HG03460 (cell line): ENCODE measurements at regions not wholly inside any gene's neighbourhood (a gene's known extent, or its start where the extent isn't known, plus 50 kb on each side); places are given as distances from the start of the nearest gene placed in this dataset.
"Not testable (repeated sequence)": the region's sequence is repeated elsewhere in the genome, so short reads cannot be mapped to it uniquely, and the experiment has no call there.

ENCODE experiments used
- ATAC-seq: cut with Tn5 transposase; IDR thresholded peaks from one replicate; pipeline ENCODE4 v1.9.1; 2021; ENCODE audit not compliant: unreplicated experiment

DNA sequence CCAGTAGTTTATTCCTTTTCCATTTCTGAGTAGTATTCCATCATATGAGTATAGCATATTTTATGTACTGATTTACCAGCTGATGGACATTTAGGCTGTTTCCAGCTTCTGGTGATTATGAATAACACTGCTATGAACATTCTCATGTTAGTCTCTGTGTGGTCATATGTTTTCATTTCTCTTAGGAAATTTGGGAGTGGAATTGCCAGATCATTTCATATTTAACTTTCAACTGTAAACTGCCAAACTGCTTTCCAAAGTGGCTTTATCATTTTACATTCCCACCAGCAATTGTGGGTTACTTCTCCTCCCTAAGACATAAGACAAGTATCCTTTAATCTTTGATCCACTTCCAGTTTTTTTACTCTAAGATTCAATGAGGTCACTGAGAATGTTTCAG is 85.7 kb upstream of the RALGPS2 start:
- ATAC-seq, result no peak

DNA sequence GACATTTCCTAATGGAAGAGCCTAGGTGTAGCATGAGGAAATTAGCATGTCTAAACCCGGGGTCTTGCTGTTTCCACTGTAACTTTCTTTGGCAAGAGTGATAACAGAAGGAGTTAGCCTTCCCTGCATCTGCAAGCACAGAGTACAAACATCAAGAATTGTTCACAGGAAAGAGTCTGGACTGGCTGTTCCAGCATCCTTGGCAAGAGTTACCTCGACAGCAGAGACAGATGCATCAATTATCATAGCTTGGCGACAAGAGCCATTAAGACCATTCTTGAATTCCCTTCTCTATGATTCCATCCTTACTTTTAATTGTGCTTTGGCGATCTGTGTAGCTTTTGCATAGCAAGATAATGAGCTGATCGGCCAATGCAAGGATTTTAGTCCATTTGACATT is 82.8 kb upstream of the RALGPS2 start:
- ATAC-seq, result no peak

DNA sequence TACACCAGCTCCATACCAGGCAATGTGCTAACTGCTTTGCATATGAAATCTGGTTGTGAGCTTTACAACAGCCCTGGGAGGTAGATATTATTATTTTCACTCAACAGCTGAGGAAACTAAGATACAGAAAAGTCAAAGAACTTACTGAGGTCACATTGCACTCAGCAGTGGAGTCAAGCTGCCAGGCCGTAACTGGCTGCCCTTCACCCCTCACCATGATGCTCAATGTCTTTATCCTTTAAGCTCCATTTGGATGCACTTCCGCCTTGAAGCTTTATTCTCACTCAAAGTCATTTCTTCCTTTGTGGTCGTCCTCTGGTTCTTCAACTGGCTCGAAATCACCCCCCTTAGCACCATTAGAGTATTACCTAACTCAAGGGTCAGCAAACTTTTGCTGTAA is 81.7 kb upstream of the RALGPS2 start:
- no peak for ATAC-seq

- ATAC-seq, result no peak
These were observed 81.2 kb upstream of the RALGPS2 start for GRCh38 chr1:178643831-178644230.

DNA sequence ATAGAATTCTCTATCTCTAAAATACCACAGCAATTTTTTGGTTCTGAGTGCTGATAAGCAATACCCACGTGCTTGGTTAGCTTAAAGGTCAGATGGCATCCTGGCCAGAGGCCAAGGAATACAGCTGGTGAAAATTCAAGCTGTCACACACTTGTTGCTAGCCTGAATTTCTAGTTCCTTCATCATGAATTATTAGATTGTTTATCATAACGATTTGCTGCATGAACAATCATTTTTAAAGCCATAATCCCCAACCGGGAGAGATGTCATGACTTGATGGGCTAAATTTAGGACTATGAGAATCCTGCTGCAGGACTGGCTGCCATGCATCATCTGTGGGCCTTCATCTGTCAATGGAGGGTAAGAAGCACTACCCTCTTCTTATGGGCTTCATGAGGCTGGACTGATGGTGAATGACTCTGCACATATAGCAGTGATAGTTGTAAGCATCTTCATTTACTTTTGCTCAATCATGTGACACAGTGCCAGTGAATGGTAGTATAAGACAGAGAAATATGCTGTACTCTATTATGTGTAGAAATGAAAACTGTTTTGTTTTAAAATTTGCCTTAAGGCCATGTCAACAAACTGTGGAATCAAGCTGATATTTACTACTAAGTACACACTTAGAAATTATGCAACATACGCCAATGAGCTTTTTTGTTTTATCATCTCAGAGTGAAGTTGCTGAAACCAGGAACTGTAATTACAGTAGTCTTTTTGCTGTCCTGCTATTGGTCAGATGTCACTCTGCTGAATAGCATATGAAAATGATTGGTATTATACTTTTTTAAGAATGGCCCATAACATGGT is 80.5 kb upstream of the RALGPS2 start:
- ATAC-seq, result no peak

DNA sequence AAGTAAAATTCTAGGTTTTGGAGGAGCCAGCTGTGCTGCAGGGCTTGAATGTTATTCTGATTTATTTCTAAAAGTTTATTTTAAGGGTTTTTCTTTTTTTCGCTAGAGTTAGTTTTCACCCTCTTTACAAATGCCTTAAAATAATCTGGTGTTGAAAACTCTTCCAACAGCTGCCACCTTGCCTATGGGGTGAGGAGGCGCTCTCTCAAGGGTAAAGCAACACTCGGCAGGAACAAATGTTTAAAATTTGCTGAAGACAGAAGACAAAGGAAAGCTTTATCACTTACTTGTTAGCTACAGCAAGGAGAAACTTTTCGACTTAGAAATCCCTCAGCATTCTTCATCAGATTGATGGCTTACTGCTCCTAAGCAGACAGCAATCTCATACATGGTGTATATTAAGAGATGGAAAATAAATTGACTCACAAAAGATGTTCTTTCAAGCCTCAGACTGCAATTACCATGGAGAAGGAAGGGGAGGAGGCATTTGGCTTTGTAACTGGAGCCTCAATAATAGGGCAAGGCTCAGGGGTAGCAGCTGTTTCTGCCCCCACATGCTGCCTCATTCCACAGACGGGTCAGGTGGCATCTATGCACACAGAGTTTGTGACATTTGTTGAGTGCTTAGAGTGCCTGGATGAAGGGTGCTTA is 79.8 kb upstream of the RALGPS2 start:
- ATAC-seq, result no peak

- ATAC-seq, result no peak
These were observed 79.2 kb upstream of the RALGPS2 start for GRCh38 chr1:178645808-178646200.

- ATAC-seq, result no peak
These were observed 78.2 kb upstream of the RALGPS2 start for GRCh38 chr1:178646821-178647220.

DNA sequence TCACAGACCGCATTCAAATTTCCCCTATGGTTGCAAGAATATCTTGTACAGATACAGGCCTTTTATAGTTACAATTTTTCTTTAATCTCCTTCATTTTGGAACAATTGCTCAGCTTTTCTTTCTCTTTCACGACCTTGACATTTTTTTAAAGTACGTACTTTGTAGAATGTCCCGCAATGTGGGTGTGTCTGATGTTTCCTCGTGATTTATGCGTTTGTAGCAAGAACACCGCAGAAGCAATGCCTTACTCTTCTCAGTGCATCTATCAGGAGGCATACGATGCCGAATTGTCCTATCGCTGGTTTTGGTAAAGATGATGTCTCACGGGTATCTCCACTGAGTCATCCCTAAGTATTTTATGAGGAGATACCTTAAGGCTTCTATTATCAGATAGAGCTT is 76.9 kb upstream of the RALGPS2 start:
- no peak for ATAC-seq

DNA sequence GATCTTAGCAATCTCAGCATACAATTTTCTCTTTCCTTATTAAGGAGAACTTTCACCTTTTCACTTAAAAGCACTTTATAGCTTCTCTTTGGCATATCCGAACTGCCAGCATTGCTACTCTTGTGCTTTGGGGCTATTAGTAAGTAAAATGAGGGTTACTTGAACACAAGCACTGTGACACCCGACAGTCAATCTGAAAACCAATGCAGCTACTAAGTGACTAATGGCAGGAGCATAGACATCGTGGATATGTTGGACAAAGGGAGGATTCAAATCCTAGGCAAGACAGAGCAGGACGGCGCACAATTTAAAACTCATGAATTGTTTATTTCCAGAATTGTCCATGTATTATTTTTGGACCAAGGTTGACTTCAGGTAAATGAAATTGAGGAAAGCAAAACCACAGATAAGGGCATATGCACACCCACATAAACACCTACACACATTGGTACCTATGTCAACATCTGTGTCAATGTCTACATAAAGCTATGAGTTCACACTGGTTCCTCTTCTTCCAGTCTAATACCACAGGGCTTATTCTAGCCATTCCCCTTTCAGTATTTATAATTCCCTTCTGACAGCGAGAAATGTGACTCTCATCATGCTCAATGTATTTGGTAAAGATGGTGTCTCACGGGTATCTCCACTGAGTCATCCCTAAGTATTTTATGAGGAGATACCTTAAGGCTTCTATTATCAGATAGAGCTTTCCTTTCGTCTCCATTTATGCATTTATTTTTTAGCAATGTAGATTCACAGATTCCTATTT is 75.3 kb upstream of the RALGPS2 start:
- ATAC-seq, result no peak

DNA sequence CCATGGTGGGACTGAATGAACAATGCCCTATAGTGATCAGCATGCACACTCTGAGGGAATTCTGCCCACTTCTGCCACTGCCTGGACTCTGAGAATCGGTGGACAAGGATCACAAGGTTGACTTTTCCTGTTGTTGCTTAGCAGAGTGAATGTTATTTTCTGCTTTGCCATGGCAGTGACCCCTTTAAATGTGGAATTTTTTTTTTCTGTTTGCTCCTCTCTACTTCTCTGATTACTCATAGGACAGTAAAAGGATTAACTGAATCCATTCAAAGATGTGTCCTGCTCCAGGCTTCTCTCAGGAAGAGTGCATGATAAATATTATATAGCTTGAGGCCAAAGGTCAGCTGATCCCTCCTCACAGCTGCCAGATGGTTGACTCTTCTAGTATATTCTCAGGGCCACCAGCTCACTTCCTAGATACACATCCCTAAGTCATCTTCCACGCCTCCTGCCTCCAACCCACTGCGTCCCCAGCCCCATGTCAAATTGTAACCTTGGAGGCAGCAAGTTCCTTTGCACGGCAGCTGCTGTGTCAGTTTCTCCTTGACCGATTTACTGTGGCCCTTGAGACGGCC is 74.0 kb upstream of the RALGPS2 start:
- no peak for ATAC-seq

GRCh38 chr1:178651742-178652141 is 73.3 kb upstream of the RALGPS2 start:
- ATAC-seq, result no peak

DNA sequence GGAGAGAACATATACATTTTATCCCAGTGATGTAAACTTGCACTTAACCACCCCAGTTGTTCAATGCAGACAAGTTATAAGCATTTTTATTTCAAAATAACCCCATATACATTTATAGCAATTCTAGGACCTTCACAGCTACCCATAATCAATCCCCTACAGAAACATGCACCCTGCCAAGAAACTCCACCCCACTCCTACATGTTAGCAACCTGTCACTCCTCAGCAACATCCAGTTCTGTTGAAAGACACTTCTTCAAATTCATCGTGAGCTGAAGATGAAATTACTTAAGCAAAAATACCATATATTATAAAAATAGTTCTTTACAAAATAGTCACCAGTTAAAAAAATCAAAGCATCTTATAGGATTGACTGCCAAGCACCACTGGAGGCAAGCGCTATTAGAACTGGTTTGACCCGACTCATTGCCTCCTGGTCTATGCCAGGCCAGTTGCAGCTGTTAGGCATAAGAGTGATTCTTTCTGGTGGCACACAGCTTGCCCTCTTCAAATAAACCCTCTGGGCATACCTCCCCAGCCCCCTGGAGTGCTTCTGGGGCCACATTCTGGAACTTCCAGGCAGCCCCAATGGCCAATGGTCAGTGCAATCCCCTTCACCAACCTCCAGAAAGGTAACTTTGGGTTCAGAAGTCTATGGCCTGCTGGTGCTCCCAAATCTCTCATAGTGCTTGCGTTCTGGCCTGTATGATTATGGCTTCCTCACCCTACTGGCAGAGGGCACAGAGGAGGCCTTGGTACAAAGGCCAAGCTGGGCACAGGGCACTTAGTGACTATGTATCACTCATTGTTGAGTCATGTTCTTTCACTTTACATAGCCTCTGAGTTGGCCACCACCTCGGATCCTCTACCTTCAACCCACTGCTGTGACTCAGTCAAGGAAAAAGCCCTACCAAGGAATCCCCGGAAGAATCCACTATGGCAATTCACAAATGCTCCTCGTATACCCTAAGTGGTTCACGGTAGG is 72.2 kb upstream of the RALGPS2 start:
- no peak for ATAC-seq

DNA sequence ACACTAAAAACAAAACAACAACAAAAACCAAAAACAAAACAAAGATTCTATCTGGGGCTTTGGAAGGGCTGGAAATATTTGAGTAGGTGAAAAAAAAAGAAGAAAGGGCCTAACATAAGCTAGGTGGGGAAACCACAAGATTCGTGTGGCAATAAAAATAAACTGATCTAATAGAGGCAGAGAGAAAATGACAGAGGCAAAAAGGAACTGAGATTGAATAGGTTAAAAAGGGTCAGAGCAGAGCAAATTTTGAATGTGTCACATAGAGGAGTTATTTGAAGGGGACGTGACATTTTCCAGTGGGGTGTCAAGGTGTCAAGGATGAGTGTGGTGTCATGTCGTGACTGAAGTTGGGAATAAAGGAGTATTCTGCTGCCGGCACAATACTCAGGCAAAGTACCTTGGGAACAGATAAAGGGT is 65.2 kb upstream of the RALGPS2 start:
- ATAC-seq, result peak; percentile 58

GRCh38 chr1:178660461-178660860 is 64.6 kb upstream of the RALGPS2 start:
- no peak for ATAC-seq

DNA sequence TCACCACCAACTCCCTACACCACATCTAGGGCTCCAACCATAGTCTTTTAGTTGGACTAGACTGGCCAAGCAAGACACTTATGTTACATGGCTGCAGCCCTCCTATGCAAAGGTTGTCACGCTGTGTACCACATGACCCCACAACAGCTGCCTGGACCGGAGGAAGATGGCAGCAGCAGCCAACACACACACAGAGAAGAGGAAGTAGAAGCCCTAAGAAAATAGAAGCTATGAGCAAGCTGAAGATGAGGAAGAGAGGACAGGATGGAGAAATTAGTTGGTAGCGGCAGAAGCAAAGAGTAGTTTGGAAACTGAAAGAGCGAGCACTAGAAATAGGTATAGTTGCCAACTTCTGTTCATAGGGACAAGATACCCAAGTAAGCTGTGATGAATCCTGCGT is 60.8 kb upstream of the RALGPS2 start:
- ATAC-seq, result peak; percentile 79

- ATAC-seq, result no peak
These were observed 59.5 kb upstream of the RALGPS2 start for GRCh38 chr1:178665579-178665978.

DNA sequence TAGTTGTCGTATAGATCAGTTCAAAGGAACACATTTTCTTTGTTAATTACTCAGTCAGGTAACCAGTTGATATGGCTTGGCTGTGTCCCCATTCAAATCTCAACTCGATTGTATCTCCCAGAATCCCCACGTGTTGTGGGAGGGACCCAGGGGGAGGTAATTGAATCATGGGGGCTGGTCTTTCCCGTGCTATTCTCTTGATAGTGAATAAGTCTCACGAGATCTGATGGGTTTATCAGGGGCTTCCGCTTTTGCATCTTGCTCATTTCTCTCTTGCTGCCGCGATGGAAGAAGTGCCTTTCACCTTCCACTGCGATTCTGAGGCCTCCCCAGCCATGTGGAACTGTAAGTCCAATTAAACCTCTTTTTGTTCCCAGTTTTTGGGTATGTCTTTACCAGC is 58.2 kb upstream of the RALGPS2 start:
- ATAC-seq, result not testable (repeated sequence)

DNA sequence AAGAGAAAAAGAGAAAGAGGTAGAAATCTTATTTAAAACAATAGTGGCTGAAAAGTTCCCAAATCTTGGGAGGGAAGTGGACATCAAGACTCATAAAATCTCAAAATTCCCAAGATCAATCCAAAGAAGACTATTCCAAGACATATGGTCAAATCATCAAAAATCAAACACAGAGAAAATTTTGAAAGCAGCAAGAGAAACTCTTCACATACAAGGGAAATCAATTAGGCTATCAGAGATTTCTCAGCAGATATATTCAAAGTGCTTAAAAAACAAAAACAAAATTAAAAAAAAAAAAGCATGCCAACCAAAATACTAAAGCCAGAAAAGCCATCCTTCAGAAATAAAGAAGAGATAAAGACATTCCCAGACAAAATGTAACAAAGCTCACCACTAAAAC is 52.6 kb upstream of the RALGPS2 start:
- ATAC-seq, result no peak

DNA sequence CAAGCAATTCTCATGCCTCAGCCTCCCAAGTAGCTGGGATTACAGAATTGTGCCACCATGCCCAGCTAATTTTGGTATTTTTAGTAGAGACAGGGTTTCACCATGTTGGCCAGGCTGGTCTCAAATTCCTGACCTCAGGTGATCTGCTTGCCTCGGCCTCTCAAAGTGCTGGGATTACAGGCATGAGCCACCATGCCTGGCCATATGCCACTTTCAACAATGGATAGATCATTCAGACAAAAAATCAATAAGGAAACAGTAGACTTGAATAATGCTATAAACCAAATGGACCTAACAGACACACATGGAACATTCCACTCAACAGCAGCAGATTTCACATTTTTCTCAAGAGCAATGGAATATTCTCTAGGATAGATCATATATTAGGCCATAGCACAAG is 50.5 kb upstream of the RALGPS2 start:
- ATAC-seq, result not testable (repeated sequence)
